H1 (cell line): ENCODE measurements at regions not wholly inside any gene's neighbourhood (a gene's known extent, or its start where the extent isn't known, plus 50 kb on each side); places are given as distances from the start of the nearest gene placed in this dataset.

Experiments
- HDAC2 ChIP-seq, 2 experiments: fragments of 300-600 bp in 1 of 2; sonication (generic) in 1 of 2; IDR thresholded peaks; 2 replicates each; pipeline ENCODE4 v1.6.1; 2011 to 2012; ENCODE audit warnings: low read depth in 2 of 2, low read length in 2 of 2, mild to moderate bottlenecking in 2 of 2, moderate library complexity in 2 of 2, borderline replicate concordance in 1 of 2, inconsistent platforms in 1 of 2
- POLR2A ChIP-seq, 2 experiments: IDR thresholded peaks; 1 replicate in 1 of 2; 2 replicates in 1 of 2; pipeline ENCODE4 v1.6.1; 2011; ENCODE audit warnings: low read depth in 2 of 2, low read length in 2 of 2, mild to moderate bottlenecking in 2 of 2; ENCODE audit errors: control extremely low read depth in 1 of 2
- TBP ChIP-seq: IDR thresholded peaks from 2 replicates; pipeline ENCODE4 v1.6.1; 2011; ENCODE audit warnings: low read depth, low read length, improper control_type of control experiment

GRCh38 chr10:131694781-131695495 lies 205.9 kb upstream of the PPP2R2D start:
- no peak for TF ChIP-seq POLR2A (IDR thresholded peaks at IDR 0.05; ENCODE audit: control extremely low read depth in 1 of 2, low read depth in 2 of 2, low read length in 2 of 2)
- no peak for TF ChIP-seq HDAC2 (IDR thresholded peaks at IDR 0.05; ENCODE audit: borderline replicate concordance in 1 of 2, low read depth in 2 of 2, low read length in 2 of 2)
- TF ChIP-seq TBP: no peak
